ENCODE measurements at regions not wholly inside any gene's neighbourhood (a gene's known extent, or its start where the extent isn't known, plus 50 kb on each side); places are given as distances from the start of the nearest gene placed in this dataset.

- no peak for FAIRE-seq
- no peak overlapping the region for H3K23ac ChIP-seq (ENCODE audit: insufficient read length)
- no peak overlapping the region for H3K18ac ChIP-seq (ENCODE audit: extremely low read depth, low read length)
- no peaks in the 10 kb centered on the region for H3K36me3 ChIP-seq (ENCODE audit: control insufficient read depth in 2 of 4, insufficient read depth in 4 of 4, low read length in 3 of 4)
- no peak overlapping the region for H4K91ac ChIP-seq (replicated peaks; ENCODE audit: insufficient read length, low read length)
- H2BK15ac ChIP-seq (ENCODE audit: low read length) = no peak overlapping the region
- no peak overlapping the region for H3K9ac ChIP-seq (replicated peaks in 1 of 4; ENCODE audit: extremely low read depth in 1 of 4, low read depth in 3 of 4, low read length in 3 of 4)
- no peaks in the 10 kb centered on the region for H3K9me3 ChIP-seq (ENCODE audit: insufficient read depth in 2 of 2, low read depth in 1 of 2, low read length in 1 of 2)
- ChIA-PET CTCF (ENCODE audit: partially characterized antibody) (interaction anchor here (0.7 kb wide), 1 partner anchor 1695 kb away, joined by 4 read pairs; no protein-coding TSS in a partner anchor), POLR2A (ENCODE audit: partially characterized antibody) (no interaction called here)
- H3K4me1 ChIP-seq (replicated peaks in 1 of 4; ENCODE audit: control insufficient read depth in 3 of 4, insufficient read depth in 4 of 4, low read length in 3 of 4) = no peaks in the 10 kb centered on the region
- H3K14ac ChIP-seq (ENCODE audit: insufficient read length) = no peak overlapping the region
- H2AK5ac ChIP-seq (ENCODE audit: low read depth, low read length) = no peak overlapping the region
- no peaks in the 10 kb centered on the region for H3K27me3 ChIP-seq (replicated peaks in 1 of 4; ENCODE audit: control insufficient read depth in 3 of 4, extremely low read depth in 1 of 4, insufficient read depth in 3 of 4, low read length in 3 of 4)
- no peaks in the 10 kb centered on the region for H3K23me2 ChIP-seq (ENCODE audit: low read depth, low read length)
- H3K27ac ChIP-seq (ENCODE audit: low read depth, low read length) = no peak overlapping the region
- no peak overlapping the region for H2BK5ac ChIP-seq (ENCODE audit: low read depth, low read length)
- H4K20me1 ChIP-seq (replicated peaks in 1 of 2; ENCODE audit: control insufficient read depth in 1 of 2, insufficient read depth in 2 of 2, low read length in 2 of 2) = no peaks in the 10 kb centered on the region
- 93% methylated on average over 2 of the region's 2 CpGs; no CpG with 5 or more reads in 1 of the 2 experiments for WGBS, 2 experiments (ENCODE audit: extremely low coverage in 1 of 2, insufficient coverage in 1 of 2, insufficient read length in 1 of 2, insufficient replicate concordance in 2 of 2, low coverage in 1 of 2, low lambda C conversion rate in 2 of 2, missing lambda C conversion rate in 1 of 2)
- no peak overlapping the region for H3K56ac ChIP-seq (replicated peaks; ENCODE audit: insufficient read length, low read depth, low read length)
- H2BK120ac ChIP-seq (replicated peaks; ENCODE audit: low read depth, low read length) = no peak overlapping the region
- no peak overlapping the region for H4K5ac ChIP-seq (ENCODE audit: insufficient read length, low read depth, low read length)
- no peak overlapping the region for H2BK12ac ChIP-seq (ENCODE audit: low read depth, low read length)
- no peak overlapping the region for H3K4me3 ChIP-seq (ENCODE audit: extremely low read depth in 1 of 4, insufficient read depth in 2 of 4, low read depth in 3 of 4, low read length in 4 of 4)
- DNase-seq (ENCODE audit: low read depth in 1 of 2, low spot score in 2 of 2) = no peak
- no peak overlapping the region for H3K4me2 ChIP-seq (ENCODE audit: insufficient read depth in 1 of 2, low read depth in 2 of 2, low read length in 2 of 2)
- no peak overlapping the region for H3K4ac ChIP-seq (replicated peaks; ENCODE audit: insufficient read length, low read depth, low read length)
- no peak overlapping the region for H2BK20ac ChIP-seq (ENCODE audit: low read length)
- no peaks in the 10 kb centered on the region for H3K79me2 ChIP-seq (ENCODE audit: control insufficient read depth in 1 of 2, insufficient read depth in 2 of 2, low read length in 2 of 2)
- H2AFZ ChIP-seq (ENCODE audit: low read length) = no peak overlapping the region; the same call in 1 of the 2 replicates
- no peak overlapping the region for H4K8ac ChIP-seq (ENCODE audit: extremely low read depth, insufficient read depth, low read length)
- H3K79me1 ChIP-seq (ENCODE audit: low read depth, low read length) = no peaks in the 10 kb centered on the region
- TF ChIP-seq FOSL1 (IDR thresholded peaks at IDR 0.05; ENCODE audit: insufficient read depth, low read depth, low read length) = no peak
- no peak for TF ChIP-seq HDAC2 (IDR thresholded peaks at IDR 0.05; ENCODE audit: borderline replicate concordance in 1 of 2, low read depth in 2 of 2, low read length in 2 of 2)
- TF ChIP-seq CBX8 (IDR thresholded peaks at IDR 0.05; ENCODE audit: borderline replicate concordance, low read depth, low read length) = no peak
- no peak for TF ChIP-seq SP2 (IDR thresholded peaks at IDR 0.05; ENCODE audit: low read length)
Observed at GRCh38 chr4:124993838-124994237, 281.3 kb upstream of the ANKRD50 start.

Measured in H1 (cell line).